ENCODE measurements at regions not wholly inside any gene's neighbourhood (a gene's known extent, or its start where the extent isn't known, plus 50 kb on each side); places are given as distances from the start of the nearest gene placed in this dataset.

GRCh38 chr17:71547904-71548303, 572.9 kb upstream of the SOX9 start:
- no peaks in the 10 kb centered on the region for H3K4me1 Mint-ChIP-seq (ENCODE audit: low read depth)
- peaks cover 4% of the 10 kb centered on the region for H3K9me3 Mint-ChIP-seq
- TF ChIP-seq CTCF (IDR thresholded peaks at IDR 0.05), result no peak
- H3K4me3 Mint-ChIP-seq, result no peak overlapping the region
- ChIA-PET POLR2A (no interaction called here), CTCF (no interaction called here)
- DNase-seq (no peak), ATAC-seq (no peak)
- no peak overlapping the region for H3K27ac Mint-ChIP-seq
- H3K36me3 Mint-ChIP-seq (ENCODE audit: low read depth), result no peaks in the 10 kb centered on the region
- H3K27me3 Mint-ChIP-seq, result no peaks in the 10 kb centered on the region
- intact Hi-C loops (cut with micrococcal nuclease), result no loop called here

DNA sequence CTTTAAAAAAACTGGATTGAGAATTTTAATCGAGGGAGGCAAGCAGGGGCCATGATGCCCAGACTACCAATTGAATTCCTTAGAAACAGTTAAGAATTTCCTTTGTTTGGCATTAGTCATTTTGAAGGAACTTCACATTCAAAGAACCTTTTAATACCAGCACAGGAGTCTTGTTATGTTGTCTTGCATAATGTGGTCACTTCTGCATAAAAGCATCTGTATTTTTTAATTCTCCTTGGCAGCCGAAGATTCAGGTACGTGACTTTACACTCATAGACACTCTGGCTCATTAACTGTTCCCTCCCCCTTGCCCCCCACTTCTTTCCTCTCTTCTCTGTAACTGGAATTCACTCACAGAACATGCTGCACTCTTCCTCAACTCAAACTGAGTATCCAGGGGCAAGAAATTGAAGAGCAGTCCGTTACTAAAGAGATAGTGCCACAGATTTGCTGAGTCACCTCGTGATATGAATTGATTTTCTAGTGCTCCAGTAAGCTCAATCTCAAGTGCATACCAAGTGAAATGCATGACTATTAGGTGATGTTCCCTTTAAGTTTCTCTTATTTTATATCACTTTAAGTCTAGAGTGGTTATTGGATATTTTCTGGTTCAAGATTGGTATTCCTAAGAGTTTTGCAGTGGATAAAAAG, 572.2 kb upstream of the SOX9 start:
- H3K4me3 Mint-ChIP-seq, result no peak overlapping the region
- no peak overlapping the region for H3K27ac Mint-ChIP-seq
- H3K27me3 Mint-ChIP-seq, result no peaks in the 10 kb centered on the region
- POLR2A ChIA-PET, result no interaction called here
- DNase-seq (no peak), ATAC-seq (no peak)
- peaks cover 7% of the 10 kb centered on the region for H3K9me3 Mint-ChIP-seq
- CTCF ChIA-PET, result no interaction called here
- TF ChIP-seq CTCF (IDR thresholded peaks at IDR 0.05), result no peak
- H3K36me3 Mint-ChIP-seq (ENCODE audit: low read depth), result no peaks in the 10 kb centered on the region
- no peaks in the 10 kb centered on the region for H3K4me1 Mint-ChIP-seq (ENCODE audit: low read depth)
- intact Hi-C loops (cut with micrococcal nuclease), result no loop called here

- ChIA-PET POLR2A (interaction anchor here (1.5 kb wide), 1 partner anchor 12 kb away, joined by 3 read pairs; no protein-coding TSS in a partner anchor), CTCF (no interaction called here)
- no peak overlapping the region for H3K27ac Mint-ChIP-seq
Measured at GRCh38 chr17:71550675-71551074, 570.1 kb upstream of the SOX9 start.

DNA sequence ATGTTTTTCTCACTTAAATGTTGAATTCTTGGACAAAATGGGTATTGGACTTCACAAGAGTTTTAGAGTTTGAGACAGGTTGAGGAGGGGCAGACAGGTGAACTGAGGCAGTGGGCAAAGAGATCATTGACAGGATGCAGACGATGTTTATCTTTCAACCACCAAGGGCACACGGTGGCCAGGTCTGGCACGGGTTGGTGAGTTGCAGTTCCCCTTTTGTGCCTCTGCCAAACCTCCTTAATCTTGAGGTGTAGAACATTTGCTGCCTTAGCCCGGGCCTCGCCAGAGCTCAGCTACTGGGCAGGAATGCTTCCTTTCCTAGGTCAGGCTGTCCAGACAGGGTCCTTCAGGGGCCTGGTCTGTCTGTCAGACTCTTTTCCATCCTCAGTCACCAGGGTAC, 567.4 kb upstream of the SOX9 start:
- no peaks in the 10 kb centered on the region for H3K36me3 Mint-ChIP-seq (ENCODE audit: low read depth)
- DNase-seq, result no peak
- H3K27me3 Mint-ChIP-seq, result no peaks in the 10 kb centered on the region
- intact Hi-C loops (cut with micrococcal nuclease), result no loop called here
- H3K4me3 Mint-ChIP-seq, result no peak overlapping the region
- TF ChIP-seq CTCF (IDR thresholded peaks at IDR 0.05), result no peak
- no peak for ATAC-seq
- POLR2A ChIA-PET, result no interaction called here
- peaks cover 9% of the 10 kb centered on the region for H3K9me3 Mint-ChIP-seq
- H3K27ac Mint-ChIP-seq, result no peak overlapping the region
- CTCF ChIA-PET, result no interaction called here
- no peaks in the 10 kb centered on the region for H3K4me1 Mint-ChIP-seq (ENCODE audit: low read depth)

More at GRCh38 chr17:71550675-71551074, 570.1 kb upstream of the SOX9 start:
- no peak for DNase-seq
- peaks cover 7% of the 10 kb centered on the region for H3K9me3 Mint-ChIP-seq
- no peak for ATAC-seq
- intact Hi-C loops (cut with micrococcal nuclease), result no loop called here
- H3K27me3 Mint-ChIP-seq, result no peaks in the 10 kb centered on the region
- H3K4me3 Mint-ChIP-seq, result no peak overlapping the region
- TF ChIP-seq CTCF (IDR thresholded peaks at IDR 0.05), result no peak
- H3K4me1 Mint-ChIP-seq (ENCODE audit: low read depth), result no peaks in the 10 kb centered on the region
- no peaks in the 10 kb centered on the region for H3K36me3 Mint-ChIP-seq (ENCODE audit: low read depth)

- intact Hi-C loops (cut with micrococcal nuclease), result no loop called here
- POLR2A ChIA-PET, result no interaction called here
- DNase-seq (no peak), ATAC-seq (no peak)
- H3K4me1 Mint-ChIP-seq (ENCODE audit: low read depth), result no peaks in the 10 kb centered on the region
- H3K9me3 Mint-ChIP-seq, result peaks cover 3% of the 10 kb centered on the region
- CTCF ChIA-PET, result no interaction called here
- no peak overlapping the region for H3K4me3 Mint-ChIP-seq
- H3K27me3 Mint-ChIP-seq, result no peaks in the 10 kb centered on the region
- no peaks in the 10 kb centered on the region for H3K36me3 Mint-ChIP-seq (ENCODE audit: low read depth)
- H3K27ac Mint-ChIP-seq, result no peak overlapping the region
- no peak for TF ChIP-seq CTCF (IDR thresholded peaks at IDR 0.05)
Measured at GRCh38 chr17:71558901-71559300, 561.9 kb upstream of the SOX9 start.

Data from activated CD8-positive, alpha-beta T cell treated with anti-CD3 and anti-CD28 coated beads for 36 hours (primary cell).